Nephron progenitor cell (in vitro differentiated cells): ENCODE measurements at regions not wholly inside any gene's neighbourhood (a gene's known extent, or its start where the extent isn't known, plus 50 kb on each side); places are given as distances from the start of the nearest gene placed in this dataset.

Experiments
- DNase-seq: peaks from one replicate; pipeline ENCODE4 v3.0.0; 2021
- H3K27ac Mint-ChIP-seq: 2 replicates; pipeline ENCODE4 v1.8.0; 2021; ENCODE audit warnings: mild to moderate bottlenecking, moderate library complexity, mixed read lengths
- H3K27me3 Mint-ChIP-seq: 2 replicates; pipeline ENCODE4 v1.8.0; 2021; ENCODE audit warnings: mild to moderate bottlenecking, low read depth, mixed read lengths; ENCODE audit not compliant: poor library complexity
- H3K36me3 Mint-ChIP-seq: 2 replicates; pipeline ENCODE4 v1.8.0; 2021; ENCODE audit warnings: low read depth, mixed read lengths
- H3K4me1 Mint-ChIP-seq: 2 replicates; pipeline ENCODE4 v1.8.0; 2021; ENCODE audit warnings: mixed read lengths
- H3K4me3 Mint-ChIP-seq: 2 replicates; pipeline ENCODE4 v1.8.0; 2021; ENCODE audit warnings: mild to moderate bottlenecking, moderate library complexity, mixed read lengths
- H3K9me3 Mint-ChIP-seq: 2 replicates; pipeline ENCODE4 v1.8.0; 2021; ENCODE audit warnings: mild to moderate bottlenecking, moderate library complexity, mixed read lengths
- CTCF ChIP-seq: fragments of 200-600 bp; sonication (generic); IDR thresholded peaks from 2 replicates; pipeline ENCODE4 v1.5.0; 2021; ENCODE audit warnings: antibody characterized with exemption

GRCh38 chr10:78374331-78375028 is 340.8 kb downstream of the RPS24 start:
- H3K27me3 Mint-ChIP-seq, result peaks cover 12% of the 10 kb centered on the region
- peaks cover 46% of the 10 kb centered on the region for H3K4me1 Mint-ChIP-seq
- H3K36me3 Mint-ChIP-seq, result no peaks in the 10 kb centered on the region
- no peak overlapping the region for H3K4me3 Mint-ChIP-seq
- DNase-seq, result no peak
- H3K9me3 Mint-ChIP-seq, result peaks cover 8% of the 10 kb centered on the region
- TF ChIP-seq CTCF, result no peak
- no peak overlapping the region for H3K27ac Mint-ChIP-seq

GRCh38 chr10:78375854-78376785 is 342.5 kb downstream of the RPS24 start:
- Mint-ChIP-seq H3K9me3 (peaks cover 23% of the 10 kb centered on the region), H3K36me3 (no peaks in the 10 kb centered on the region), H3K27ac (no peak overlapping the region), H3K4me1 (peaks cover 35% of the 10 kb centered on the region), H3K4me3 (no peak overlapping the region), H3K27me3 (peaks cover 8% of the 10 kb centered on the region)
- no peak for DNase-seq
- TF ChIP-seq CTCF, result no peak

GRCh38 chr10:78377356-78377755 is 343.7 kb downstream of the RPS24 start:
- H3K27ac Mint-ChIP-seq, result no peak overlapping the region
- TF ChIP-seq CTCF, result no peak
- DNase-seq, result no peak

GRCh38 chr10:78378192-78378591 is 344.5 kb downstream of the RPS24 start:
- H3K36me3 Mint-ChIP-seq, result no peaks in the 10 kb centered on the region
- peaks cover 23% of the 10 kb centered on the region for H3K9me3 Mint-ChIP-seq
- H3K4me3 Mint-ChIP-seq, result no peak overlapping the region
- no peak for TF ChIP-seq CTCF
- peaks cover 24% of the 10 kb centered on the region for H3K4me1 Mint-ChIP-seq
- no peak overlapping the region for H3K27ac Mint-ChIP-seq
- peaks cover 16% of the 10 kb centered on the region for H3K27me3 Mint-ChIP-seq
- DNase-seq, result no peak

More at GRCh38 chr10:78377356-78377755, 343.7 kb downstream of the RPS24 start:
- Mint-ChIP-seq H3K36me3 (no peaks in the 10 kb centered on the region), H3K27me3 (peaks cover 10% of the 10 kb centered on the region), H3K4me1 (peaks cover 28% of the 10 kb centered on the region), H3K4me3 (no peak overlapping the region), H3K9me3 (peaks cover 23% of the 10 kb centered on the region)

- TF ChIP-seq CTCF, result peak; percentile 43
- Mint-ChIP-seq H3K27ac (no peak overlapping the region), H3K27me3 (peaks cover 17% of the 10 kb centered on the region), H3K4me1 (peaks cover 15% of the 10 kb centered on the region), H3K36me3 (no peaks in the 10 kb centered on the region), H3K9me3 (peaks cover 28% of the 10 kb centered on the region), H3K4me3 (no peak overlapping the region)
- peak; percentile 27 for DNase-seq
Observed at GRCh38 chr10:78381107-78381506, 347.4 kb downstream of the RPS24 start.
